Colonic mucosa (tissue), 4 donors: ENCODE measurements at regions not wholly inside any gene's neighbourhood (a gene's known extent, or its start where the extent isn't known, plus 50 kb on each side); places are given as distances from the start of the nearest gene placed in this dataset.
"Not testable (repeated sequence)": the region's sequence is repeated elsewhere in the genome, so short reads cannot be mapped to it uniquely, and the experiment has no call there.

Experiments used
- DNase-seq: peaks from one replicate; pipeline ENCODE4 v3.0.0-alpha.2; 2020
- H3K27ac ChIP-seq: fragments of 200-600 bp; one replicate; pipeline ENCODE4 v1.8.0; 2021
- H3K27me3 ChIP-seq: fragments of 200-600 bp; one replicate; pipeline ENCODE4 v1.8.0; 2021
- H3K36me3 ChIP-seq: fragments of 200-600 bp; one replicate; pipeline ENCODE4 v1.8.0; 2021
- H3K4me1 ChIP-seq: fragments of 200-600 bp; one replicate; pipeline ENCODE4 v1.8.0; 2021; ENCODE audit warnings: mild to moderate bottlenecking
- H3K4me3 ChIP-seq: fragments of 200-600 bp; one replicate; pipeline ENCODE4 v1.8.0; 2021
- H3K9ac ChIP-seq, 2 donors: one replicate each; pipeline ENCODE4 v1.7.0; 2013; ENCODE audit warnings: control low read depth in 2 of 2, low read depth in 2 of 2, low read length in 2 of 2
- H3K9me3 ChIP-seq: fragments of 200-600 bp; one replicate; pipeline ENCODE4 v1.8.0; 2021
- intact Hi-C: fragments of 100-400 bp; cut with DNase I; formaldehyde crosslinking; loops from one replicate; pipeline ENCODE4 v1.14.1; 2022
- TF ChIP-seq, protein P1 (sequence below): fragments of 200-600 bp; IDR thresholded peaks from one replicate; pipeline ENCODE4 v1.8.0; 2022; ENCODE audit warnings: antibody characterized with exemption, mild to moderate bottlenecking
- donor health status: healthy.
- donor health status: DM: no; HTN: no; CAD: no.
- donor health status: DM: no; HTN: no; CAD: no.

GRCh38 chr17:70378076-70378475, 208.7 kb downstream of the KCNJ2 start:
- Histone ChIP-seq H3K27ac (no peak overlapping the region), H3K9ac (no peak overlapping the region), H3K9me3 (no peaks in the 10 kb centered on the region), H3K4me1 (no peaks in the 10 kb centered on the region), H3K4me3 (no peak overlapping the region), H3K27me3 (no peaks in the 10 kb centered on the region), H3K36me3 (no peaks in the 10 kb centered on the region)
- intact Hi-C loops: no loop called here
- TF ChIP-seq, protein P1, sequence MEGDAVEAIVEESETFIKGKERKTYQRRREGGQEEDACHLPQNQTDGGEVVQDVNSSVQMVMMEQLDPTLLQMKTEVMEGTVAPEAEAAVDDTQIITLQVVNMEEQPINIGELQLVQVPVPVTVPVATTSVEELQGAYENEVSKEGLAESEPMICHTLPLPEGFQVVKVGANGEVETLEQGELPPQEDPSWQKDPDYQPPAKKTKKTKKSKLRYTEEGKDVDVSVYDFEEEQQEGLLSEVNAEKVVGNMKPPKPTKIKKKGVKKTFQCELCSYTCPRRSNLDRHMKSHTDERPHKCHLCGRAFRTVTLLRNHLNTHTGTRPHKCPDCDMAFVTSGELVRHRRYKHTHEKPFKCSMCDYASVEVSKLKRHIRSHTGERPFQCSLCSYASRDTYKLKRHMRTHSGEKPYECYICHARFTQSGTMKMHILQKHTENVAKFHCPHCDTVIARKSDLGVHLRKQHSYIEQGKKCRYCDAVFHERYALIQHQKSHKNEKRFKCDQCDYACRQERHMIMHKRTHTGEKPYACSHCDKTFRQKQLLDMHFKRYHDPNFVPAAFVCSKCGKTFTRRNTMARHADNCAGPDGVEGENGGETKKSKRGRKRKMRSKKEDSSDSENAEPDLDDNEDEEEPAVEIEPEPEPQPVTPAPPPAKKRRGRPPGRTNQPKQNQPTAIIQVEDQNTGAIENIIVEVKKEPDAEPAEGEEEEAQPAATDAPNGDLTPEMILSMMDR: no peak
- DNase-seq: no peak

DNA sequence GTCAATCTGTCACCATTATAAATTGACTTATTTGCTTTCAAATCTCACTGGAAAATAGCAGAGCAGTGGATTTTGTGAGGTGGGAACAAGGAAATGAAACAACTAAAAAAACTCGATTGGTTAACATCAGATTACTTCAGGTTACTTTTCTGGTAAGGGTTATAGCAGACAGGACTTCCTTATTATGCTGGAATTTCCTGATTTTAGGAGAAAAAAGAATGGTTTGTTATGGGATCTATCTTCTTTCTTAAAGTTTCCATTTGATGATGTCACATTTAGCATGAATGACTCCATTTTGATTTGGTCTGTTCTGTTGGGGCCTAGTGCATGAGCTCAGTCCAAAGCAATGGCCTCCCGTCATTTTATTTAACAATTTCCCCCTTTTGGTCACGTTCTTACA, 210.6 kb downstream of the KCNJ2 start:
- DNase-seq: no peak
- no peak overlapping the region for H3K4me3 ChIP-seq
- H3K27ac ChIP-seq: no peak overlapping the region
- H3K27me3 ChIP-seq: no peaks in the 10 kb centered on the region
- no peaks in the 10 kb centered on the region for H3K9me3 ChIP-seq
- no peak overlapping the region for H3K9ac ChIP-seq
- TF ChIP-seq, protein P1: no peak
- H3K4me1 ChIP-seq: no peaks in the 10 kb centered on the region
- intact Hi-C loops: no loop called here
- no peaks in the 10 kb centered on the region for H3K36me3 ChIP-seq

DNA sequence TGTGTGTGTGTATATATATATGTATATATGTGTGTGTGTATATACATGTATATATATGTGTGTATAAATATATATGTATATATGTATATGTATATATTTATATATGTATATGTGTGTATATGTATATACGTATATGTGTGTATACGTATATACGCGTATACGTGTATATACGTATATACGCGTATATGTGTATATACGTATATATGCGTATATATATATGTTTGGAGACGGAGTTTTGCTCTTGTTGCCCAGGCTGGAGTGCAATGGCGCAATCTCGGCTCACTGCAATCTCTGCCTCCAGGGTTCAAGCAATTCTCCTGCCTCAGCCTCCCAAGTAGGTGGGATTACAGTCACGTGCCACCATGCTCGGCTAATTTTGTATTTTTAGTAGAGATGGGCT, 212.6 kb downstream of the KCNJ2 start:
- H3K27ac ChIP-seq, H3K4me1 ChIP-seq, DNase-seq, intact Hi-C loops, H3K36me3 ChIP-seq, H3K9ac ChIP-seq, H3K27me3 ChIP-seq, H3K9me3 ChIP-seq, H3K4me3 ChIP-seq: not testable (repeated sequence)

GRCh38 chr17:70388326-70388725, 219.0 kb downstream of the KCNJ2 start:
- intact Hi-C loops: no loop called here
- Histone ChIP-seq H3K36me3 (no peaks in the 10 kb centered on the region), H3K27ac (no peak overlapping the region), H3K9ac (no peak overlapping the region), H3K4me1 (no peaks in the 10 kb centered on the region), H3K4me3 (no peak overlapping the region), H3K9me3 (no peaks in the 10 kb centered on the region), H3K27me3 (no peaks in the 10 kb centered on the region)
- no peak for DNase-seq
- TF ChIP-seq, protein P1: no peak

GRCh38 chr17:70389232-70389757, 220.0 kb downstream of the KCNJ2 start:
- DNase-seq, H3K27ac ChIP-seq, H3K4me1 ChIP-seq, intact Hi-C loops, H3K27me3 ChIP-seq, H3K9ac ChIP-seq, H3K36me3 ChIP-seq, H3K9me3 ChIP-seq, H3K4me3 ChIP-seq: not testable (repeated sequence)

DNA sequence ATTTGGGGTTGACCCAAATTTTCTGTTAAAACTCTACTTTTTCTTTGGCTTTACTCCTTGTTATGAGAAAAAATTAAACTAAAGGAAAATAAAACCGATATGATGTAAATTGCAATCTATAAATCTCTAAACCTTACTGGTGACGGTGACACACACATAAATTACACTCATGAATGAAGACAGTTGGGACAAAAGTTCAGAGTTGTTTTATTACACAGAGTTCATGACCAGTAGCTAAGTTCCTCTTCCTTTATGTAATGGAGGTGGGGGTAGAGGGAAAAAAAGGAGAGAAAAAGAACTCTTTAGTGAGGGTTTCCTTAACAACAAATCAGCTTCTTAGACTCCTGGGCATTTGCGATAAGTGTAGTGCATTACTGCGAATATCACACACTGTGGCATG, 220.7 kb downstream of the KCNJ2 start:
- H3K9ac ChIP-seq: no peak overlapping the region
- H3K4me1 ChIP-seq: no peaks in the 10 kb centered on the region
- H3K27me3 ChIP-seq: no peaks in the 10 kb centered on the region
- intact Hi-C loops: no loop called here
- no peak overlapping the region for H3K4me3 ChIP-seq
- no peak overlapping the region for H3K27ac ChIP-seq
- TF ChIP-seq, protein P1: no peak
- DNase-seq: no peak
- no peaks in the 10 kb centered on the region for H3K9me3 ChIP-seq
- no peaks in the 10 kb centered on the region for H3K36me3 ChIP-seq
